ENCODE measurements at regions not wholly inside any gene's neighbourhood (a gene's known extent, or its start where the extent isn't known, plus 50 kb on each side); places are given as distances from the start of the nearest gene placed in this dataset.

GRCh38 chr7:46568420-46569132 lies 647.5 kb upstream of the IGFBP3 start:
- no peak for TF ChIP-seq GATA2 (IDR thresholded peaks at IDR 0.05; ENCODE audit: low read depth, low read length)
- no peak for TF ChIP-seq GATA3 (IDR thresholded peaks at IDR 0.05; ENCODE audit: low read depth, low read length)

Data from SH-SY5Y (cell line).